SK-N-SH (cell line): ENCODE measurements at regions not wholly inside any gene's neighbourhood (a gene's known extent, or its start where the extent isn't known, plus 50 kb on each side); places are given as distances from the start of the nearest gene placed in this dataset.

Experiments
- CTCF ChIA-PET: fragments of 300-600, 350-600 bp; formaldehyde crosslinking; extraction: SDS; loops from one replicate; lab custom pipeline; 2021; lab: Yijun Ruan, JAX
- POLR2A ChIA-PET: fragments of 350-600 bp; sonication (Branson Sonifier 250); formaldehyde crosslinking; extraction: SDS; loops from one replicate; lab custom pipeline; 2020; ENCODE audit warnings: antibody characterized with exemption, inconsistent platforms; lab: Yijun Ruan, JAX
- DNase-seq: peaks from one replicate; pipeline ENCODE4 v3.0.0; 2012
- H2AFZ ChIP-seq: fragments of 200-600 bp; sonication (generic); 2 replicates; pipeline ENCODE4 v1.8.1; 2016; ENCODE audit warnings: antibody characterized with exemption, mild to moderate bottlenecking, low read depth
- H3F3A ChIP-seq: fragments of 200-600 bp; sonication (generic); replicated peaks from 2 replicates; pipeline ENCODE3; 2016; ENCODE audit warnings: antibody characterized with exemption, mild to moderate bottlenecking; ENCODE audit not compliant: insufficient read depth
- H3K27ac ChIP-seq, 2 experiments: fragments of 200-500 bp in 1 of 2; fragments of 200-600 bp in 1 of 2; sonication (Bioruptor generic) in 1 of 2; sonication (generic), shearing (Covaris generic) in 1 of 2; 2 replicates each; pipeline versions ENCODE4 v1.5.1 to v1.6.1; 2014 to 2016; ENCODE audit warnings: low read depth in 2 of 2, inconsistent platforms in 1 of 2, low read length in 1 of 2, mild to moderate bottlenecking in 1 of 2, mixed read lengths in 1 of 2
- H3K27me3 ChIP-seq: fragments of 200-600 bp; sonication (generic), shearing (Covaris generic); 2 replicates; pipeline ENCODE4 v1.6.1; 2016; ENCODE audit warnings: mixed run types; ENCODE audit not compliant: insufficient read depth
- H3K36me3 ChIP-seq, 2 experiments: fragments of 200-500 bp in 1 of 2; fragments of 200-600 bp in 1 of 2; sonication (Bioruptor generic) in 1 of 2; sonication (generic) in 1 of 2; replicated peaks in 1 of 2; 2 replicates each; pipeline versions ENCODE3 to v1.5.1; 2014 to 2016; ENCODE audit warnings: low read length in 1 of 2, mild to moderate bottlenecking in 1 of 2; ENCODE audit not compliant: insufficient read depth in 2 of 2, control insufficient read depth in 1 of 2
- H3K4me1 ChIP-seq, 2 experiments: fragments of 200-500 bp in 1 of 2; fragments of 200-600 bp in 1 of 2; sonication (Bioruptor generic) in 1 of 2; sonication (generic), shearing (Covaris generic) in 1 of 2; 2 replicates each; pipeline versions ENCODE4 v1.5.1 to v1.6.1; 2014 to 2016; ENCODE audit warnings: low read depth in 1 of 2, low read length in 1 of 2, mixed run types in 1 of 2; ENCODE audit not compliant: insufficient read depth in 2 of 2, control insufficient read depth in 1 of 2
- H3K4me2 ChIP-seq: fragments of 200-600 bp; sonication (generic), shearing (Covaris generic); 2 replicates; pipeline ENCODE4 v1.6.1; 2017; ENCODE audit warnings: mixed run types
- H3K4me3 ChIP-seq, 2 experiments: fragments of 200-500 bp in 1 of 2; fragments of 200-600 bp in 1 of 2; sonication (Bioruptor generic) in 1 of 2; sonication (generic), shearing (Covaris generic) in 1 of 2; 2 replicates each; pipeline versions ENCODE4 v1.5.1 to v1.8.1; 2014 to 2016; ENCODE audit warnings: low read depth in 2 of 2, inconsistent platforms in 1 of 2, low read length in 1 of 2, mild to moderate bottlenecking in 1 of 2, mixed read lengths in 1 of 2, moderate library complexity in 1 of 2
- H3K79me2 ChIP-seq: fragments of 200-600 bp; sonication (generic); 2 replicates; pipeline ENCODE4 v1.8.1; 2017; ENCODE audit warnings: mild to moderate bottlenecking; ENCODE audit not compliant: insufficient read depth
- H3K9ac ChIP-seq: fragments of 200-600 bp; sonication (generic); 2 replicates; pipeline ENCODE4 v1.6.1; 2017; ENCODE audit warnings: mixed run types
- H3K9me2 ChIP-seq: fragments of 200-600 bp; sonication (generic); 2 replicates; pipeline ENCODE4 v1.6.1; 2017; ENCODE audit warnings: mixed run types
- H3K9me3 ChIP-seq: fragments of 200-600 bp; sonication (generic); 2 replicates; pipeline ENCODE4 v1.6.1; 2017; ENCODE audit warnings: mixed run types, mild to moderate bottlenecking, moderate library complexity
- H4K20me1 ChIP-seq: fragments of 200-600 bp; sonication (generic); 2 replicates; pipeline ENCODE4 v1.6.1; 2017; ENCODE audit warnings: mild to moderate bottlenecking, mixed run types; ENCODE audit not compliant: insufficient read depth
- CTCF ChIP-seq: fragments of 200-600 bp; sonication (generic); IDR thresholded peaks from 2 replicates; pipeline ENCODE4 v1.6.1; 2017; ENCODE audit warnings: antibody characterized with exemption, mild to moderate bottlenecking, moderate library complexity
- ELF1 ChIP-seq: IDR thresholded peaks from 2 replicates; pipeline ENCODE4 v1.4.0; 2012
- EP300 ChIP-seq, 2 experiments: IDR thresholded peaks; 2 replicates each; pipeline versions ENCODE4 v1.4.0 to v1.6.1; 2012; ENCODE audit warnings: borderline replicate concordance in 1 of 2, low read depth in 1 of 2, low read length in 1 of 2
- FOSL2 ChIP-seq: IDR thresholded peaks from 2 replicates; pipeline ENCODE4 v1.4.0; 2012; ENCODE audit warnings: low read depth, mild to moderate bottlenecking, moderate library complexity, borderline replicate concordance
- IRF3 ChIP-seq: fragments of 150-350 bp; IDR thresholded peaks from 2 replicates; pipeline ENCODE4 v1.6.1; 2016; ENCODE audit warnings: mild to moderate bottlenecking, low read depth, low read length
- JUND ChIP-seq: IDR thresholded peaks from 2 replicates; pipeline ENCODE4 v1.4.0; 2012
- MAX ChIP-seq: IDR thresholded peaks from 2 replicates; pipeline ENCODE4 v1.4.0; 2012; ENCODE audit warnings: low read depth
- MXI1 ChIP-seq: IDR thresholded peaks from 2 replicates; pipeline ENCODE4 v1.6.1; 2012; ENCODE audit warnings: mild to moderate bottlenecking, low read depth, low read length, improper control_type of control experiment
- NFIC ChIP-seq: IDR thresholded peaks from 2 replicates; pipeline ENCODE4 v1.4.0; 2012; ENCODE audit warnings: borderline replicate concordance
- PBX3 ChIP-seq: IDR thresholded peaks from 2 replicates; pipeline ENCODE4; 2012
- POLR2AphosphoS5 ChIP-seq: IDR thresholded peaks from 2 replicates; pipeline ENCODE4 v1.6.1; 2012; ENCODE audit warnings: low read depth, low read length
- RCOR1 ChIP-seq: fragments of 150-350 bp; IDR thresholded peaks from 2 replicates; pipeline ENCODE4 v1.6.1; 2017; ENCODE audit warnings: antibody characterized with exemption, low read length
- RFX5 ChIP-seq: IDR thresholded peaks from 2 replicates; pipeline ENCODE4 v1.6.1; 2012; ENCODE audit warnings: mild to moderate bottlenecking, improper control_type of control experiment, low read length
- RXRA ChIP-seq: IDR thresholded peaks from 2 replicates; pipeline ENCODE4 v1.4.0; 2012; ENCODE audit warnings: low read depth, mild to moderate bottlenecking, borderline replicate concordance
- TAF1 ChIP-seq: IDR thresholded peaks from 2 replicates; pipeline ENCODE4 v1.6.1; 2012; ENCODE audit warnings: low read depth, mild to moderate bottlenecking, low read length, moderate library complexity, borderline replicate concordance
- TCF12 ChIP-seq: IDR thresholded peaks from 2 replicates; pipeline ENCODE4 v1.4.0; 2012
- USF2 ChIP-seq: fragments of 150-350 bp; IDR thresholded peaks from 2 replicates; pipeline ENCODE4 v1.6.1; 2017; ENCODE audit warnings: antibody characterized with exemption, low read length, low read depth, borderline replicate concordance
- ZBTB33 ChIP-seq: IDR thresholded peaks from 2 replicates; pipeline ENCODE4 v1.4.0; 2012; ENCODE audit warnings: low read depth, borderline replicate concordance
- WGBS: methylation state at CpG from one replicate; pipeline ENCODE4 v1.1.6; 2017; ENCODE audit warnings: low lambda C conversion rate; 5-methylcytosine and 5-hydroxymethylcytosine counted together

GRCh38 chr12:124386059-124386458 is 91.2 kb downstream of the RFLNA start (continued):
- no peak for TF ChIP-seq ZBTB33
- TF ChIP-seq CTCF = no peak
- TF ChIP-seq PBX3 = no peak
- no peak for TF ChIP-seq IRF3
- no peak for TF ChIP-seq NFIC

GRCh38 chr12:124385219-124385969 is 90.5 kb downstream of the RFLNA start:
- POLR2A ChIA-PET = no interaction called here
- 54% methylated on average over 8 of the region's 32 CpGs for WGBS
- CTCF ChIA-PET = interaction anchor here (1.0 to 2.8 kb wide), 4 partner anchors 14 to 349 kb away, joined by 3 to 9 read pairs (median 4); no protein-coding TSS in a partner anchor
- peaks cover 48 to 54% of the 10 kb centered on the region in 2 experiments; a peak in 3 of 4 replicates for H3K4me1 ChIP-seq
- no peak overlapping the region for H2AFZ ChIP-seq
- no peak for DNase-seq
- H3K27me3 ChIP-seq = no peaks in the 10 kb centered on the region
- H3K36me3 ChIP-seq = peaks cover 29 to 33% of the 10 kb centered on the region in 2 experiments
- peaks cover 7% of the 10 kb centered on the region; the same call in 1 of the 2 replicates for H4K20me1 ChIP-seq
- peak overlapping the region in 1 of 2 experiments; percentile 11; a peak in 1 of 4 replicates for H3K4me3 ChIP-seq
- H3K27ac ChIP-seq = peak overlapping the region; percentile 53 to 95
- H3K9me2 ChIP-seq = no peaks in the 10 kb centered on the region
- H3F3A ChIP-seq = peaks cover 58% of the 10 kb centered on the region
- H3K4me2 ChIP-seq = peak overlapping the region; percentile 99
- H3K79me2 ChIP-seq = peaks cover 98% of the 10 kb centered on the region
- H3K9me3 ChIP-seq = no peaks in the 10 kb centered on the region
- H3K9ac ChIP-seq = peak overlapping the region; percentile 64; the same call in 1 of the 2 replicates
- peak in 1 of 2 experiments; percentile 89; a peak in 2 of 4 replicates for TF ChIP-seq EP300 (IDR thresholded peaks at IDR 0.05; ENCODE audit: borderline replicate concordance in 1 of 2, low read depth in 1 of 2, low read length in 1 of 2)
- TF ChIP-seq RXRA = peak; percentile 94
- peak; percentile 83 for TF ChIP-seq NFIC
- no peak for TF ChIP-seq RFX5
- TF ChIP-seq POLR2AphosphoS5 = peak; percentile 54; the same call in 1 of the 2 replicates
- TF ChIP-seq MXI1 = no peak
- no peak for TF ChIP-seq TAF1
- peak; percentile 73; the same call in 1 of the 2 replicates for TF ChIP-seq MAX
- TF ChIP-seq FOSL2 = peak; percentile 98
- TF ChIP-seq ZBTB33 = 0 out of 2 replicates have a peak, but pooled peaks have one; percentile 64
- TF ChIP-seq JUND = peak; percentile 94
- TF ChIP-seq RCOR1 = no peak
- TF ChIP-seq USF2 = no peak
- peak; percentile 88 for TF ChIP-seq TCF12
- 0 out of 2 replicates have a peak, but pooled peaks have one; percentile 23 for TF ChIP-seq ELF1
- peak; percentile 73 for TF ChIP-seq PBX3
